GM12878 (cell line): ENCODE measurements at regions not wholly inside any gene's neighbourhood (a gene's known extent, or its start where the extent isn't known, plus 50 kb on each side); places are given as distances from the start of the nearest gene placed in this dataset.

ENCODE experiments used
- ATAC-seq: fragments of 200-7000 bp; cut with Tn5 transposase; 3 replicates; pipeline ENCODE4 v1.9.1; 2020; ENCODE audit warnings: mild to moderate bottlenecking, moderate library complexity
- BruUV-seq: library from RNA; stranded (reverse); fragments of 400-500 nt; replicated peaks from 2 replicates; lab custom pipeline; 2021; lab: Mats Ljungman, UMichigan
- CTCF ChIA-PET: fragments of 300-600 bp; sonication (Branson Sonifier 250); formaldehyde crosslinking; extraction: SDS; loops from one replicate; lab custom pipeline; 2021; ENCODE audit warnings: inconsistent platforms; lab: Yijun Ruan, JAX
- POLR2A ChIA-PET: fragments of 350-600 bp; formaldehyde crosslinking; extraction: SDS; loops from one replicate; lab custom pipeline; 2021; ENCODE audit warnings: inconsistent platforms; lab: Charles Lee
- RAD21 ChIA-PET: fragments of 300-600 bp; sonication (Branson Sonifier 250); formaldehyde crosslinking; loops from one replicate; lab custom pipeline; 2023; ENCODE audit warnings: antibody characterized with exemption; ENCODE audit not compliant: unreplicated experiment; lab: Charles Lee
- SMC1A ChIA-PET: fragments of 300-600 bp; sonication (Branson Sonifier 250); formaldehyde crosslinking; loops from one replicate; lab custom pipeline; 2023; ENCODE audit not compliant: unreplicated experiment, uncharacterized antibody; lab: Charles Lee
- DNase-seq: peaks from one replicate; pipeline ENCODE4 v3.0.0-alpha.2; 2011; ENCODE audit warnings: low read depth, low spot score
- FAIRE-seq: peaks from 3 replicates; lab custom pipeline; 2011; peaks lifted over from hg19 to GRCh38; lab: Jason Lieb, UNC
- H2AFZ ChIP-seq: 2 replicates; pipeline ENCODE4 v1.6.0; 2011; ENCODE audit warnings: low read depth, low read length, control low read depth; ENCODE audit not compliant: control insufficient read depth
- H3K27ac ChIP-seq: 2 replicates; pipeline ENCODE4 v1.5.1; 2011; ENCODE audit warnings: control low read depth; ENCODE audit not compliant: control insufficient read depth, insufficient read depth
- H3K27me3 ChIP-seq, 2 experiments: replicated peaks in 1 of 2; 2 replicates each; pipeline versions ENCODE4 v1.6.0 to v1.6.1; 2011; ENCODE audit warnings: low read length in 1 of 2; ENCODE audit not compliant: control insufficient read depth in 2 of 2, insufficient read depth in 2 of 2
- H3K36me3 ChIP-seq, 2 experiments: 2 replicates each; pipeline ENCODE4 v1.5.1; 2011; ENCODE audit warnings: low read length in 1 of 2; ENCODE audit not compliant: control insufficient read depth in 2 of 2, insufficient read depth in 2 of 2
- H3K4me1 ChIP-seq: 2 replicates; pipeline ENCODE4 v1.6.1; 2011; ENCODE audit warnings: mild to moderate bottlenecking, low read length, moderate library complexity, mixed read lengths; ENCODE audit not compliant: control insufficient read depth, insufficient read depth
- H3K4me2 ChIP-seq: 2 replicates; pipeline ENCODE4 v1.6.0; 2011; ENCODE audit warnings: control low read depth; ENCODE audit not compliant: control insufficient read depth, insufficient read depth
- H3K4me3 ChIP-seq: fragments of 200-600 bp; sonication (generic); 2 replicates; pipeline ENCODE4 v1.5.1; 2016
- H3K79me2 ChIP-seq: 2 replicates; pipeline ENCODE4 v1.6.0; 2011; ENCODE audit warnings: low read length; ENCODE audit not compliant: control insufficient read depth, insufficient read depth
- H3K9ac ChIP-seq: 2 replicates; pipeline ENCODE4 v1.8.0; 2011; ENCODE audit warnings: low read length, control low read depth, mixed read lengths; ENCODE audit not compliant: control insufficient read depth, insufficient read depth
- H3K9me3 ChIP-seq: replicated peaks from 3 replicates; pipeline ENCODE4 v1.5.1; 2011; ENCODE audit warnings: mild to moderate bottlenecking, low read length; ENCODE audit not compliant: control insufficient read depth, insufficient read depth
- H4K20me1 ChIP-seq: 2 replicates; pipeline ENCODE4 v1.6.0; 2011; ENCODE audit not compliant: control insufficient read depth, insufficient read depth
- BHLHE40 ChIP-seq, 2 experiments: fragments of 450-650 bp in 1 of 2; IDR thresholded peaks; 2 replicates each; pipeline ENCODE4 v1.6.1; 2011 to 2017; ENCODE audit warnings: low read depth in 2 of 2, borderline replicate concordance in 1 of 2, improper control_type of control experiment in 1 of 2, low read length in 1 of 2, mild to moderate bottlenecking in 1 of 2
- BRCA1 ChIP-seq: IDR thresholded peaks from 2 replicates; pipeline ENCODE4 v1.6.1; 2011; ENCODE audit warnings: low read depth, low read length, improper control_type of control experiment
- DPF2 ChIP-seq: fragments of 450-650 bp; IDR thresholded peaks from 2 replicates; pipeline ENCODE4 v1.6.1; 2017; ENCODE audit warnings: mild to moderate bottlenecking
- EZH2 ChIP-seq: IDR thresholded peaks from 2 replicates; pipeline ENCODE4 v1.6.1; 2012; ENCODE audit warnings: low read depth, mild to moderate bottlenecking, control low read depth, inconsistent platforms, low read length, borderline replicate concordance; ENCODE audit not compliant: control insufficient read depth
- HDAC2 ChIP-seq: fragments of 200-600 bp; sonication (generic); IDR thresholded peaks from 2 replicates; pipeline ENCODE4 v1.6.1; 2017
- HDAC6 ChIP-seq: fragments of 200-600 bp; sonication (generic); IDR thresholded peaks from one replicate; pipeline ENCODE4 v1.8.0; 2017; ENCODE audit warnings: antibody characterized with exemption; ENCODE audit not compliant: unreplicated experiment
- NR2F1 ChIP-seq: fragments of 450-650 bp; conservative IDR thresholded peaks from 2 replicates; pipeline ENCODE4 v1.6.1; 2017; ENCODE audit warnings: mild to moderate bottlenecking
- RB1 ChIP-seq: fragments of 450-650 bp; formaldehyde crosslinking; IDR thresholded peaks from 2 replicates; pipeline ENCODE4 v1.6.1; 2017; ENCODE audit warnings: mild to moderate bottlenecking, borderline replicate concordance
- RFX5 ChIP-seq: IDR thresholded peaks from 2 replicates; pipeline ENCODE4 v1.6.1; 2011; ENCODE audit warnings: low read depth, low read length, improper control_type of control experiment
- SKIL ChIP-seq: fragments of 450-650 bp; IDR thresholded peaks from 2 replicates; pipeline ENCODE4 v1.6.1; 2017; ENCODE audit warnings: mild to moderate bottlenecking, low read depth, inconsistent platforms; ENCODE audit not compliant: poor library complexity, severe bottlenecking
- STAT3 ChIP-seq: IDR thresholded peaks from 2 replicates; pipeline ENCODE4 v1.6.1; 2011; ENCODE audit warnings: low read depth, low read length, improper control_type of control experiment
- ZNF24 ChIP-seq: fragments of 450-650 bp; IDR thresholded peaks from 2 replicates; pipeline ENCODE4 v1.6.1; 2017; ENCODE audit warnings: antibody characterized with exemption, mild to moderate bottlenecking
- ZNF384 ChIP-seq: IDR thresholded peaks from 2 replicates; pipeline ENCODE4 v1.6.1; 2012; ENCODE audit warnings: low read depth, mild to moderate bottlenecking, low read length, improper control_type of control experiment, borderline replicate concordance
- WGBS: methylation state at CpG from one replicate; pipeline ENCODE4 v1.1.6; 2016; ENCODE audit warnings: low lambda C conversion rate; ENCODE audit not compliant: insufficient replicate concordance, insufficient coverage; ENCODE audit errors: missing lambda C conversion rate; 5-methylcytosine and 5-hydroxymethylcytosine counted together
- in situ Hi-C: fragments of 300-500 bp; cut with MboI; formaldehyde crosslinking; loops from 9 replicates; pipeline ENCODE4 v1.14.3; 2018; ENCODE audit warnings: mixed read lengths
- intact Hi-C: fragments of 100-400 bp; cut with micrococcal nuclease; formaldehyde crosslinking; loops from one replicate; pipeline ENCODE4 v1.14.2; 2022; ENCODE audit not compliant: unreplicated experiment

- ChIA-PET RAD21 (no interaction called here), CTCF (no interaction called here), POLR2A (no interaction called here), SMC1A (no interaction called here)
- ATAC-seq (no peak), FAIRE-seq (no peak), DNase-seq (no peak)
- no peak overlapping the region for H3K4me2 ChIP-seq
- no peak overlapping the region for H3K4me3 ChIP-seq
- H3K27me3 ChIP-seq = no peaks in the 10 kb centered on the region
- 42% methylated on average over 2 of the region's 2 CpGs for WGBS
- H3K79me2 ChIP-seq = no peaks in the 10 kb centered on the region
- no peaks in the 10 kb centered on the region for H4K20me1 ChIP-seq
- no peaks in the 10 kb centered on the region for H3K9me3 ChIP-seq
- H2AFZ ChIP-seq = no peak overlapping the region
- in situ Hi-C loops (no loop called here), intact Hi-C loops (no loop called here)
- H3K9ac ChIP-seq = no peak overlapping the region
- no peaks in the 10 kb centered on the region for H3K36me3 ChIP-seq
- no peak for TF ChIP-seq RB1
- no peak for TF ChIP-seq DPF2
- no peak for TF ChIP-seq HDAC6
- no peak for TF ChIP-seq BRCA1
- no peak for TF ChIP-seq SKIL
- no peak for TF ChIP-seq EZH2
- no peak for TF ChIP-seq RFX5
- TF ChIP-seq ZNF24 = no peak
- H3K27ac ChIP-seq = no peak overlapping the region
- BruUV-seq = no TSS peak
- no peaks in the 10 kb centered on the region for H3K4me1 ChIP-seq
Measured at GRCh38 chrX:20664131-20664530, 397.4 kb upstream of the RPS6KA3 start.

GRCh38 chrX:20663336-20663735 is 396.6 kb upstream of the RPS6KA3 start:
- FAIRE-seq = no peak
- Histone ChIP-seq H3K79me2 (no peaks in the 10 kb centered on the region), H3K27me3 (no peaks in the 10 kb centered on the region), H3K27ac (no peak overlapping the region), H4K20me1 (no peaks in the 10 kb centered on the region), H3K4me3 (no peak overlapping the region), H2AFZ (no peak overlapping the region), H3K9ac (no peak overlapping the region), H3K4me2 (no peak overlapping the region), H3K4me1 (no peaks in the 10 kb centered on the region), H3K9me3 (no peaks in the 10 kb centered on the region), H3K36me3 (no peaks in the 10 kb centered on the region)
- SMC1A ChIA-PET = no interaction called here
- CTCF ChIA-PET = no interaction called here
- intact Hi-C loops = no loop called here
- no peak for DNase-seq
- BruUV-seq = no TSS peak
- 5% methylated on average over 2 of the region's 2 CpGs for WGBS
- no peak for ATAC-seq
- RAD21 ChIA-PET = no interaction called here
- TF ChIP-seq HDAC2 (no peak), BHLHE40 (IDR thresholded peaks at IDR 0.05; ENCODE audit: borderline replicate concordance in 1 of 2, low read depth in 2 of 2, low read length in 1 of 2) (no peak), SKIL (no peak), NR2F1 (no peak), ZNF384 (no peak), STAT3 (no peak)
- POLR2A ChIA-PET = no interaction called here
- in situ Hi-C loops = no loop called here
